Stimulated activated CD4-positive, alpha-beta T cell treated with anti-CD3 and anti-CD28 coated beads, Interleukin-4, amount 100 ng/mL, for 1 hour (primary cell): ENCODE measurements at regions not wholly inside any gene's neighbourhood (a gene's known extent, or its start where the extent isn't known, plus 50 kb on each side); places are given as distances from the start of the nearest gene placed in this dataset.

Experiments used
- DNase-seq: peaks from one replicate; pipeline ENCODE4 v3.0.0-alpha.2; 2020

DNA sequence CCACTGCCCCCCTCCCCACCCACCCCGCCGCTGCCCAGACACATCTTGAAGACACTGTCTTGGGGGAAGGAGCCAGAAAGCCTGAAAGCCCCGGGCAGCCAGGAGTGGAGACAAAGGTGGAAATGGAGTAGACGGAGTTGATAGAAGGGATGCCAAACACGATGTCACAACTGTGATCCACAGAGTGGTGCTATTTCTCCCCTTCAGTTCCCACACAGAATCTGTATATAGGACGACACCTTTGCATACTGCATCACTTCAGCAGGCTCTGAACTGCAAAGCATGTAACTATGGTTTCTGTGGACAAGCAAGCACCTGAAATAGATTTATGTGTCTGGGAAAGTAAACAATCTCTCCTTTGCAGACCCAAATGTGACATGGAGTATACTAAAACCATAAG lies 56.4 kb upstream of the F13A1 start:
- no peak for DNase-seq

DNA sequence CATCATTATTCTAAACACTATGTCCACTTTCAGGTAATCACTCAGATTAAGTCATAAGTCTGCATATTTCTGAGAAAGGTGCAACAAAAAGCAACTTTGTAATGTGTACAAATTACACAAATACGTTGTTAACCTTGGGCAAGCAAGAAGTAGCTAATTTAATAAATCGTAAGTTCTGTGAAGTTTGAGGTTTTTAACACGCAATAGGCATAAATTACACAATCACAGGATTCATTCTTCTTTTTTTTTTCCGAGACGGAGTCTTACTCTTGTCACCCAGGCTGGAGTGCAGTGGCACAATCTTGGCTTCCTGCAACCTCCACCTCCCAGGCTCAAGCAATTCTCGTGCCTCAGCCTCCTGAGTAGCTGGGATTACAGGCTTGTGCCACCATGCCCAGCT lies 57.2 kb upstream of the F13A1 start:
- DNase-seq, result no peak

DNA sequence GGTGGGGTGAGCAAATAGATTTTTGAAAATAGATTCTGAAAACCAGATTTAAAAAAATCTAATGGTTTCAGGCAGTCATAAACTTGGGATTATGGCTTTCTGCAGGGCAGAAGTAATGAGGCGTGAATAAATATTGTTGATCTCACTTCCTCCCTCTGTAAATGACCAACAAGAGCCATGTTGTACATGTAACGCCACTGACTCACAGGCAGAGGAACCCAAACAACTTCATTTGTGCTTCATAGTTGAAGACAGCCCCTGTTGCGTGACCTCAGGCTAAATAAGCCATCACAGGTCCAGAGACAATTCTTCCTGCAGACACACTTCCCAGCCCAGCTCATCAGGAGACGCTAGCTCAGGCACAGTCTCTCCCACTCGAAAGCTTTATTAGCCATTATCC lies 59.1 kb upstream of the F13A1 start:
- DNase-seq, result no peak

DNA sequence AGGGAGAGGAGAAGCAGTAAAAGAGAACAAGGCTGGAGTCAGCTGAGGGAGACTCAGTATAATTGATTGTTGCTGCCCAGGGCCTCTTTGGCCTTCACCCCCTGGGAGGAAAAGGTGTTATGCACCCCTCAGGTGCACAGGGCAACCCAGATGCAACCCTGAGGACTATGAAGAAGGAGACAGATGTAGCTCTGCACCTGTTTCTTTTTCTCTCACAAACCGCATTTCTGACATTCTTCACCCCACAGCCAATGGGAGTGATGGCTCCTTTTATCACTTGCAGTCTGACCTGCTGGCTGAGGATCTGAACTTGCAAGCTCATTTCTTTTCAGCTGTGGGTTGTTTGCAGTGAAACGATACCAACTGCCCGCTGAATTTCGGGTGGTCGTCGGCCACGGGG lies 64.1 kb upstream of the F13A1 start:
- no peak for DNase-seq

DNA sequence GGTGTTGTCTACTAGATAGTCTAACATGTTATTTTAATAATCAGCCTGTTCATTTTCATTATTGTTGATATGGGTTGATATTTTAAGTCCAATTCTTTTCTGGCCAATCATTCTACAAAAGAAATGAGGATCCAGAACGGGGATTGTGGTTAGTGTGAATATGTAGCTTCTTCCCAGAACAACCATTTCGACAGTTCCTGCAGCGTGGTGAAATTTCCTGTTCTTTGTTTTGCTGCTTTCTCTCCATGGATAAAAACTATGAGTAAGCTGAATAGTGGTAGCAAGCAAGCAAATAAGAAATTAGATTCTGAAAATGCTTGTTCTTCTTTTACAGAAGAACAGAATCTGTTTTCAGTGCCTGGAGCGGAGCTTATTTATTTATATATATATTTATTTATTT lies 65.5 kb upstream of the F13A1 start:
- no peak for DNase-seq

DNA sequence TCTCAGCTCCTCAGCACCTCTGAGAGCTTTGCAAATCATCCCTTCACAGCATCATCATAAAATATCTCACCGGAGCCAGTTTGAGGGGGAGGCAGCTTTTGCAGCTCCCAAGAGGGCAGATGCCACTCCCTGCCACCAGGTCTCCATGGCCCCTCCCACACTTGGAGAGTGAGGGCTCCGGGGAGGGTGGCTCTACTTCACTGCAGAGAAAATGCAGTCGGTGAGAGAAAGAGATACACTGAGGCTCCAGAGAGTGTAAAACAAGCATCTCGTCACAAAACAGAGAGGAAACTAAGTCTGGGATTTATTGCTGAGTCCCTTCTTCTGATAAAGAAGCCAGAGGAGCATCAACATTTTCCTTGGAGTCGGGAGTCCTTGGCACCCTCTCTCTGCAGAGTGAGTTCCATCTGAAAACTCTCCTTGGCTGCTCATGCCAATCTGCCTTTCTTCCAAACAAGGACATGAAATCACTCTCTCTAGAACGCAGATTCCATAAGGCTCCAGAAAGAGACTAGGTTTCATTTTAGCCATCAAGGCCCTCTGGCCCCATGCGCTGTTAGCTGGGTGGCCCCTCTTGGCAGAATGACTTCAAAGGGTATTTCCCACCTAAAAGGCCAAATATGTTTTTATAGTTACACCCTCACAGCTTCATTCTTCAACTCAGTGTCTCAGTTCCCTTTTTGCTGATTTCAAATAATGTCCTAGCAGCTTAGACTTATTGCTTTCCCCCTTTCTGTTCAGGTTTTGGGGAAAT lies 70.6 kb upstream of the F13A1 start:
- DNase-seq, result no peak

DNA sequence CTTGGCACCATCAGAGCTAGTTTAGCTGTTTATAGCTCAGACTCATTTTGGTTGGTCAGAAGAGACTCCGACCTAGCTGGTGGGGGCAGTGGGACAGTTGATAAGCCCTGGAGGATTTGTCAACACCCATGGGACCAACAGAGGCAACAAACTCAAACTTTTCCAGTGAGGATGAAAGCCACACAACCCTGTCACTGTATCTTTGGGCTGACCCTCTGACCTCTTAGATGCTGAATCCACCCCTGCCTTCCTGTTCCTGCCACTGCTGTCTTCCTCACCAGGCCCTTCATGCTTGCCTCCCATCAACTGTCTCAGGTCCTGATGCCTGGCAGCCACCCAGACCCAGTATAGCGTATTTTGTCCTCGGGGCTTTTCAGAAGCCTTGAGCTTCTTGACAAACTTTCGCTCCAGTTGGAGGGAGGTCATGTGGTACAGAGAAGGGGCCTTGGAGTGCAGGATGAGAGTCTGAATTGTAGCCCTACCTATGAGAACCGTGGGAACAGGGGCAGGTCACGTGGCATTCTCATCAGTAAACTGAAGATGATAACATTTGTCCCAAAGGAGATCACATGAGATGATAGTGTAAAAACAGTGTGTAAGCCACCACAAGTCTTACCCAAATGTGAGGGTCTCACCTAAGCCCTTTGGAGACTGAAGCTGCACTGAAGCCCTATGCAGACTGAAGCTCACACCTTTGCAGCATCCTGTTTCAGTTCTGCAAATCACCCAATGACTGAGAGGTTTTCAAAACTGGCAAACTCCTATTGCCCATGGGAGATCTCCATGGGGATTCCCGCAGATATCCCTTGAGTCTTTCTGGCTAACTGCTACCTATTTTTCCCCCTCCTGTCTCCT lies 72.0 kb upstream of the F13A1 start:
- no peak for DNase-seq

DNA sequence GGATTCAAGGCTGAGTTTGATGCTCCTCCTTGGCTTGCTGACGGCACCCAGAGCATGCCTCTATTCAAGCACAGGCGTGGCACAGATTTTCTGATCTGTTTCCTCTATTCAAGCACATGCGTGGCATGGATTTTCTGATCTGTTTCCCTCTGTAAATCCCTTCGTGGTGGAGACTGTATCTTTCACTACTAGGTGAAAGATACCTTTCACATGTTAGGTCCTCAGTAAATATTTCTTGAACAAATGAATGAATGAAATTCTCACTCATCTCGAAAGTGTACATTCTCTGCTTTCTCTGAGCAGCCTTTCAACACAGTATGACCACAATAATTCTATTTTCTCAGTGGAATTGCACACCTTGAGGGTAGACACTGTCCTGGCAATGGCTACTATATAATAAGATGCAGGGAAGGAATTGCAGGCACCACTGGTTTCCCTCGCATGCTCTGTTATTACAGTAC lies 72.6 kb upstream of the F13A1 start:
- DNase-seq, result no peak

DNA sequence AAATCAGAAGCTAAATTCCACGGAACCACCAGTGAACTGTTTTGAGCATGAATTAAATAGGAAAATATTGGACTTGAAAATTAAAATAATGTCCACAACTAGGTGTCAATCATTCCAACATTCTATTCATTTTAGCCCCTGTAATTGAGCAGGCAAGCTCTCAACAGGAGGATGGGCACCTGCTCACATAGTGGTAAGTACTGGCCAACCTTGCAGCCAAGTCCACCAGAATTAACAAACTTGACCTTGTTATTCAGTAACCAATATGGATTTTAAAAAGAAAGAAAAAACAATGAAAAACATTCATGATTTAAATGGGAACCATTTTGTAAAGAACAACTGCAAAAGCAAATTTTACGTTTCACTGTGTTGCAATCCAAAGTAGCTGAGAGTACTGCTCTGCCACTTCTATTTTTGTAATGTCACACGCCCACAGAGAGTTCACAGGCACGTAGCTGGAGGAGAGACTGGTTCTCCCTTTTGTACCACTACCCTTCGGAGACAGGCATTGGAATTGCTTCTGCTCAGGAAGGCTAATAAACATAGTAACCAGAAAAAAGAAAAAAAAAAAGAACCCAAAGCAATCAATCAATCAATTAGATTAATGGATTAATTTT lies 75.2 kb upstream of the F13A1 start:
- DNase-seq, result no peak

DNA sequence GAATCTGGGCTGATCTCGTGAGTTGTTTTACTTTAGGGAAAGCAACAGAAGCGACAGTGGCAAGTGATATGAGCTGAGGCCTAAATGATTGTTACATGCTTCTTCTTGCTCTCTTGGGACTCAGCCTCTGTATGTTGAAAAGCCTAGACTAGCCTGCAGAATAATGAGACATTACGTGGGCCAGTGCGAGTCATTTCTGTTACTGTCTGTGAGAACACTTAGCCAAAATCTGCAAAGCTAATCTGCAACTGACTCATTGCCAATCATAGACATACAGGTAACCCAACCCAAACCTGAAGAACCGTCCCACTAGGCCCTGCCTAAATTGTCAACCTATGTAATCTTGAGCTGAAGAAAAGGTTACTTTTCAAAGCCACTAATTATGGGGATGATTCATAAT lies 77.4 kb upstream of the F13A1 start:
- DNase-seq, result no peak

DNA sequence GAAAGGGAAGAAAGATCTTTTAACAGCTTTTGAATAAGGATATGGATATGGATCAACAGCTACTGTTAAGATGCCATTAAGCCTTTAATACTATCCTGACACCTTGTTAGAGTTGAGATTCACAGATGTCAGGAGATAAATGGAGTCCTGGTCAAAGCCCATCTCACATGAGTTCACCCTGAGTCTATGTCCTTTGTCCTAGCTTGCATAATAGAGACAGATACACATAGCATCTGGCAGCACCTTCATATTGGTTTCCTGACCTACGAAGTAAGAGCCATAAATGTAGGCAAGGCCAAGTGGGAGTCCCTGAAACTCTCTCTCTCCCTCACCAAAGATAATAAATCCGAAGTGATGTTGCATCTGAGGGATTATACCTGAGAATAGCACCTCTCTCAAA lies 79.1 kb upstream of the F13A1 start:
- no peak for DNase-seq

DNA sequence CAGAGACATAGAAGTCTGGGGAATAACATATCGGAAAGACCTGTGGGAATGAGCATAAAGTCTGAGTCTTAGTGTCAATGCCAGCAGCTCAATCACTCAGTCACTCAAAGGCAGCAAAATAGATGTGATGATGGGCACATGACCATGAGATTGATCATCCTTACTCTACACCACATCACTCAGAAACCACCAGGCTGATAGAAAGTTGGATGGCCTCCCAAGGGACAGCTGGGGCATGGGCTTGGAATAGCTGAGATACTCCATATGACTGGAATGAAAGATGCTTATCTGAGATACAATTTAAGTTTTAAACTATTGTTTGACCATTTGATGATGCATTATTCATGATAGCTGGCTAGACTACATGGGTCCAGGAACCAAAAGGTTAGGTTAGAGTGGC lies 80.9 kb upstream of the F13A1 start:
- DNase-seq, result no peak

DNA sequence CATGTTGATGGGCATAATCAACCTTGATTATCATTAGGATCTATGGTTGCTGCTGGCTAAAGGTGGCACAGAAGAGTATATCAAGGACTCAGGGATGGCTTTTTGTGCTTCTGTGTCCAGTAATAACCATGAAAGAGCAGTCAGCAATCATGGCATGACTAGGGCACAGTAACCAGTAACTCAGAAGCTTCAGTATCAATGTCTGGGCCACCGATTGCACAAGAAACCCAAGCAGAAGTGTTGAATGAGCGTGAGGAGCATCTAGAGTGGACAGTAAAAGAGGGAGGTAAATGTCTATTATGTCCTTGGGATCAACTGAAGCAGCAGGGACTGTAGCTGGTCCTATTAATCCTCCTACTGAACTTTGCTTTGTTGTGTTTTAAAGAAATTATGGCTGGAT lies 81.5 kb upstream of the F13A1 start:
- DNase-seq, result no peak

DNA sequence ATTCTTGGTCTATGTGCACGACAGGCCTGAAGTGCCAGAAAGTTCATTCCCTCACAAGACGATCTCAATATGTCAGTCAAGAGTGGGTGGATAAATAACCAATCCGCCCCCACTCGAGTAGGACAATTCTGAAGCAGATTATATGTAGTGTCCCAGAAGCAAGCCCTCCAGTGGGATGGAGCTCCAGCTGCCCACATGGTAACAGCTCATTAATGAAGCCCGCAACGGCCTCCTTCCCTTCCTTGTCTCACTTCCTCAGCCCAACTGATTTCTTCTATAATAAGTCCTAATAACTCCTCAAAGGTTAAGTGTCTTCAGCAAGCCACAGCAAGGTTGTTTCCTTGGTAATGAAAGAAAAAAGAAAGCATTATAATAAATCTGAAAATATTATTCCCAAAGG lies 82.1 kb upstream of the F13A1 start:
- DNase-seq, result no peak

DNA sequence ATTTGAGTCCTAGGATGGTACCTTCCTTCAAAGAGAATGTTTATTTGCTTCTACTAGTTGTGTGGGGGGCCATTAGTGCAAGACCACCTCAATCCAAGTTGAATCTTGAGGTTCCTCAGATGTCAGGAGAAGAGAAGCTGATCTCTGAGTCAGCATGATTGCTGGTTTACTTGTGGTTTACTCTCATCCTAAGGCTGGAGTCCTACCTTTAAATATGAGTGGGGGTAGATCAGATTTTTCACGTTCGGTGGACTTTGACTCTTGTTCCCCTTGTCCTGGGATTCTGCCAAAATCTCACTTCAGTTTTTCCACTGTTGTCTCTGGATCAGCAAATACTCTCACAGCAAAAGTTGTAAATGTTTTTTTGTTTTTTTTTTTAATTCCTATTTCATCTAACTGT lies 84.6 kb upstream of the F13A1 start:
- DNase-seq, result no peak

DNA sequence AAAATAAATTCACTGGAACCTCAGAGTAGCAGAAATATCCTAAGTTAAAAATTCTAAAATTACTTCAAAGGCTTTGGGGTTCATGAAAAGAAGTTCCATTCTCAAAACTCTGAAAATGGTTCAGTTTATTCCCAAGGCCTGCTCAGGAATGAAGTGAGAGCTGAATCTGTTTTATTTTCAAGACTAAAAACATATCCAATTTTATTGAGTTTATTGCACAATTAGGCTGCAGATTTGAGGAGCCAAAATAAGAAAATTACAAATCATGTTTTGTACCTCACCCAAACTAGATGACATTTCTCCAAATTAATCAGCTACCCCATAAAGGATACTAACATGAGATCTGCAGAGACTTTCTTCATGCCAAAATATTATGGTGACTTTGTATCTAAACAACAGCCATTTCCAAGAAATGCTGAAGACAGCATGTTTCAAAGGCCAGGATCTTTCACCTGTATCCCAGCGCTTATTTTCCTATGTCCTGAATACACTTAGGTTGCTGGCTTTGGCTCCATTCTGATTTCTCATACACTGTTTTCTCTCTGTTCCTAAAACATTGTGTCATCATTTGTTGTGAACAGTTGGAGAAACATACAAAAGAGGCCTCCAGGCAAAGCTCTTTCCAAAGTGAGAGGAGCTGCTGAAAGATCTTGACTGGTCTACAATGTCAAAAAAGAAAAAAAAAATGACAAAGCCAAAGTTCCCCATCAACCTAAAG lies 85.7 kb upstream of the F13A1 start:
- DNase-seq, result no peak

DNA sequence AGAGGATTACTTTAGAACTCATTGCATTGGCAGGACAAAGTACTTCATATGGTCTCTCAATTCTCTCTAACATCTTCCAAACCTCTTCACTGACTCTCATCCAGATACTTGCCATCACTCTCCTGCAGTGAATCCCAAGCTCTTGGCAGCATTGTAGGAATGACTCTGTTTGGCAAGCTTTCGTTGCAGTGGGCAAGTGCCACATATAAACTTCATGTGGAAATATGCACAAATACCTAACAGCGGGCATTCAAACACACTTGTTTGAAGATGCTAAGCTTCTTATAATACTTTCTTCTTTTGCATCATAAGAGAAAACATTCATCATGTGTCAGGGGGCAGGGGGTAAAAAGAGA lies 86.2 kb upstream of the F13A1 start:
- no peak for DNase-seq

DNA sequence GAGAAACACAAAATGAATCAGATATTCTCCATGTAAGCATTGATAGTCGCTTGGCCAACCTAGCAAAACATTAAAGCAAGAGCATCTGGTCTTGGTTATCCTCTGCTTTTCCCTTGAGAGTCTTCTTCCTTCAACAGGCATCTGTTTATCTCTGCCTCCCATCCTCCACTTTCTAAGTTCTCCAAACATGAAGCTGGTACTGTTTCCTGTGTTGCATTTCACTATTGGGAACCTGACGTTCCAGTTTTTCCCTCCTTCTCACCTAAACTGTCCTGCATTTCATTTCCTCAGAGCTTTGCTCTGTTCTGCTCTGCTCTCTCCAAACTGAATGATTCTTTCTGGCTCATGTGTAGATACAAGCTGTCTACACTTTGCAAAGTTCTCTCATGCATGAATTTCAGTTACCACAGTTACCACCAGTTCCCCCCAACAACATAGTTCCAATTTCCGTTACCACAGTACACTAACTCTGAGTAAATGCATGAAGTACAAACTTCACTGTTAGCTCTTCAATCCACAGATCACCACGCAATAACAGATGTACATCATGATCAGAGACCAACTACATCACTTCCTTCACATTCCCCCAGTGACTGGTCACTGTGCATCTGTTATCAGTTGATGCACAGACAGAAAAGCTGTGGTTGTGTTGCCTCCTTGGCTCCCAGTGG lies 86.7 kb upstream of the F13A1 start:
- DNase-seq, result no peak

DNA sequence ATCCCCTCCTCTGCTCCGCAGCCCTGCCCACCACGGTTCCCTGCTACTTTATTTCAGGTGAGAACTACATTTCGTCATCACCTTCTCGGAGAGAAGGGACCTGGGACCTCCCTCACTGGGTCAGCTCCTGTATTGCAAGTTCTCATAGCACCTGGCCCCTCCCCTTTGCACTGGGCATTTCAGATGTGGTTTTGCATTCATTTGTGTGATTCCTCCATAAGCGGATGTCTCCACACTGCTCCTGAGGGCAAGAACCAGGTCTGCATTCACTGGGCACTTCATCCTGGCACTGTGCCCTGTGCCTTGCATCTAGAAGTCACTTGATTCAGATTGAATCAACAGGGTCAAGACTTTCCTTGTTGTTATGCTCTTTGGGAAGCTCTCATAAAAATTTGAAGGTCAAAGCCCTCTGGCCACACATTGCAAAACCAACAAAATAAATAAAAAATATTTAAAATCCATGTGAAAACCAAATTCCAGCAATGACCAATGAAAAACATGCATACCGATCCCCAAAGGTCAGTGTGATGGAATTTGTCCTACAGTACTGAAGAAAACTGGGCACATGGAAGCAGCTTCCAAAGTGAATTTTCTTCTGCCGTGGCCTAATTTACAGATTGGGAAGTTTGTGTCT lies 89.1 kb upstream of the F13A1 start:
- no peak for DNase-seq

DNA sequence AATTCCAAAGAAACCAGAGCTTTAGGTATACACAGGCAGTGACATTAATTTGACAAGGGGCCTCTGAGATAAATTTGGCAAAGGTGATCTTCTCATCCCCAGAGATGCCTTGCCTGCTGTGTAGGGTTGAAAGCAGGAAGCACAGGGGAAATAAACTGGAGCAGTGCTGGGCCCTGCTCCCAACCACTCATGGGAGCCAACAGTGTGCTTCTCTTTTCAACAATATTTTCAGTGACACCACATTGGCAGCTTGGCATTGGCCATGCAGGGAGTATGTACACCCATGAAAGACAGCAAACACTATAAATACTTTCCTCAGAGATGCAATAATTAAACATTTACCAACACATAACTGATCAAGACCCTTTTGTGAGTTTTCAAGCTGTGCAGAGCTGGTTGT lies 90.7 kb upstream of the F13A1 start:
- no peak for DNase-seq

DNA sequence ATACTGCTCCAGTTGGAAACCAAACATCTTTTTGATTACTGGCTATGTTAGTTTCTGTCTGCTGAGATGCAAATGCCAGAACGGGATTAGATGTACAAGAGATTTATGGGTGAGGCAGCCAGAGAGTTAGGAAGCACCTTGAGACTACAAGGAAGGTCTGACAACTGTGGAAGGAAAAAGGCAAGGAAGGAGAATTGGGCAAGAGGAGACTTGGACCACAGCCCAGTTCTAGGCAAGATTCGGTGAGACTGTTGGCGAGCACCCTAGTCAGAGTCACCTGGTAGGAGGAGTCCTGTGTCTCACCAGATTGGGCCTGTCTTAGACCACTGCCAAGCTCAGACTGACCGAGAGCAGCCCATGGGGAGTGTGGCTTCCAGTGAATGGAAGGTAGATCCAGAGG lies 91.8 kb upstream of the F13A1 start:
- no peak for DNase-seq

DNA sequence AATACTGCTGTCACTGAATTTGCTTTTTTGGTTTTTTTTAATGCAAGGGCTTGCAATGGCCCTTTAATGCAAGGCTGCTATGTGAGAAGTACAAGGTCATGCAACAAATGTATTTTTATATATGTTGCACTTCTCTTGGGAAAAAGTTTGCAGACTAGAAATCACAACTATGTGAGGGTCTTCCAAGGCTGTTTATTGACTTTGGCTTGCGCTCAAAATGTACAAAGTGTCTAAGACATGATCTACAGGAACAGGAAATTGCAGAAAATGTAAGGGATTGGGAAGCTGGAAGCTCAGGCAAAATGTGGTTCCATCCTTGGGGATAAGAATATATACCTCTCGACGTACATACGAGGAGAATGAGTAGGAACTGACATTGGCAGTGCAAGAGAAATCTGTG lies 92.2 kb upstream of the F13A1 start:
- DNase-seq, result no peak
